ENCODE measurements at regions not wholly inside any gene's neighbourhood (a gene's known extent, or its start where the extent isn't known, plus 50 kb on each side); places are given as distances from the start of the nearest gene placed in this dataset.

GRCh38 chr5:2904956-2905355 lies 153.5 kb upstream of the IRX2 start:
- peaks cover 4% of the 10 kb centered on the region; the same call in 1 of the 3 replicates for H3K4me1 Mint-ChIP-seq
- H3K27ac Mint-ChIP-seq = no peak overlapping the region
- no peak for DNase-seq (ENCODE audit: low spot score)
- Histone ChIP-seq H2AFZ (no peak overlapping the region), H3K36me3 (ENCODE audit: insufficient read depth) (no peaks in the 10 kb centered on the region), H3K27ac (ENCODE audit: low read depth) (no peak overlapping the region), H3K4me1 (ENCODE audit: insufficient read depth) (no peaks in the 10 kb centered on the region), H3K9me2 (ENCODE audit: insufficient read depth) (no peaks in the 10 kb centered on the region), H3K79me2 (replicated peaks; ENCODE audit: insufficient read depth) (no peaks in the 10 kb centered on the region), H4K20me1 (replicated peaks; ENCODE audit: insufficient read depth) (no peaks in the 10 kb centered on the region), H3K4me3 (no peak overlapping the region), H3F3A (replicated peaks; ENCODE audit: low read depth) (no peaks in the 10 kb centered on the region), H3K27me3 (ENCODE audit: insufficient read depth) (no peaks in the 10 kb centered on the region), H3K4me2 (no peak overlapping the region)
- no peak for TF ChIP-seq EZH2phosphoT487 (IDR thresholded peaks at IDR 0.05; ENCODE audit: unreplicated experiment)
- TF ChIP-seq EZH2 (IDR thresholded peaks at IDR 0.05; ENCODE audit: low read depth, unreplicated experiment) = no peak
- no peak for TF ChIP-seq CREB1 (CRISPR knock-in tag; IDR thresholded peaks at IDR 0.05; ENCODE audit: low read depth)
- no peak for TF ChIP-seq REST (IDR thresholded peaks at IDR 0.05; ENCODE audit: unreplicated experiment)
- TF ChIP-seq ZNF331 (CRISPR knock-in tag; IDR thresholded peaks at IDR 0.05; ENCODE audit: low read depth) = no peak
- no peak for TF ChIP-seq NANOG (IDR thresholded peaks at IDR 0.05; ENCODE audit: borderline replicate concordance)
- no peak for TF ChIP-seq STAT1 (IDR thresholded peaks at IDR 0.05; ENCODE audit: unreplicated experiment)
- TF ChIP-seq, protein P1, sequence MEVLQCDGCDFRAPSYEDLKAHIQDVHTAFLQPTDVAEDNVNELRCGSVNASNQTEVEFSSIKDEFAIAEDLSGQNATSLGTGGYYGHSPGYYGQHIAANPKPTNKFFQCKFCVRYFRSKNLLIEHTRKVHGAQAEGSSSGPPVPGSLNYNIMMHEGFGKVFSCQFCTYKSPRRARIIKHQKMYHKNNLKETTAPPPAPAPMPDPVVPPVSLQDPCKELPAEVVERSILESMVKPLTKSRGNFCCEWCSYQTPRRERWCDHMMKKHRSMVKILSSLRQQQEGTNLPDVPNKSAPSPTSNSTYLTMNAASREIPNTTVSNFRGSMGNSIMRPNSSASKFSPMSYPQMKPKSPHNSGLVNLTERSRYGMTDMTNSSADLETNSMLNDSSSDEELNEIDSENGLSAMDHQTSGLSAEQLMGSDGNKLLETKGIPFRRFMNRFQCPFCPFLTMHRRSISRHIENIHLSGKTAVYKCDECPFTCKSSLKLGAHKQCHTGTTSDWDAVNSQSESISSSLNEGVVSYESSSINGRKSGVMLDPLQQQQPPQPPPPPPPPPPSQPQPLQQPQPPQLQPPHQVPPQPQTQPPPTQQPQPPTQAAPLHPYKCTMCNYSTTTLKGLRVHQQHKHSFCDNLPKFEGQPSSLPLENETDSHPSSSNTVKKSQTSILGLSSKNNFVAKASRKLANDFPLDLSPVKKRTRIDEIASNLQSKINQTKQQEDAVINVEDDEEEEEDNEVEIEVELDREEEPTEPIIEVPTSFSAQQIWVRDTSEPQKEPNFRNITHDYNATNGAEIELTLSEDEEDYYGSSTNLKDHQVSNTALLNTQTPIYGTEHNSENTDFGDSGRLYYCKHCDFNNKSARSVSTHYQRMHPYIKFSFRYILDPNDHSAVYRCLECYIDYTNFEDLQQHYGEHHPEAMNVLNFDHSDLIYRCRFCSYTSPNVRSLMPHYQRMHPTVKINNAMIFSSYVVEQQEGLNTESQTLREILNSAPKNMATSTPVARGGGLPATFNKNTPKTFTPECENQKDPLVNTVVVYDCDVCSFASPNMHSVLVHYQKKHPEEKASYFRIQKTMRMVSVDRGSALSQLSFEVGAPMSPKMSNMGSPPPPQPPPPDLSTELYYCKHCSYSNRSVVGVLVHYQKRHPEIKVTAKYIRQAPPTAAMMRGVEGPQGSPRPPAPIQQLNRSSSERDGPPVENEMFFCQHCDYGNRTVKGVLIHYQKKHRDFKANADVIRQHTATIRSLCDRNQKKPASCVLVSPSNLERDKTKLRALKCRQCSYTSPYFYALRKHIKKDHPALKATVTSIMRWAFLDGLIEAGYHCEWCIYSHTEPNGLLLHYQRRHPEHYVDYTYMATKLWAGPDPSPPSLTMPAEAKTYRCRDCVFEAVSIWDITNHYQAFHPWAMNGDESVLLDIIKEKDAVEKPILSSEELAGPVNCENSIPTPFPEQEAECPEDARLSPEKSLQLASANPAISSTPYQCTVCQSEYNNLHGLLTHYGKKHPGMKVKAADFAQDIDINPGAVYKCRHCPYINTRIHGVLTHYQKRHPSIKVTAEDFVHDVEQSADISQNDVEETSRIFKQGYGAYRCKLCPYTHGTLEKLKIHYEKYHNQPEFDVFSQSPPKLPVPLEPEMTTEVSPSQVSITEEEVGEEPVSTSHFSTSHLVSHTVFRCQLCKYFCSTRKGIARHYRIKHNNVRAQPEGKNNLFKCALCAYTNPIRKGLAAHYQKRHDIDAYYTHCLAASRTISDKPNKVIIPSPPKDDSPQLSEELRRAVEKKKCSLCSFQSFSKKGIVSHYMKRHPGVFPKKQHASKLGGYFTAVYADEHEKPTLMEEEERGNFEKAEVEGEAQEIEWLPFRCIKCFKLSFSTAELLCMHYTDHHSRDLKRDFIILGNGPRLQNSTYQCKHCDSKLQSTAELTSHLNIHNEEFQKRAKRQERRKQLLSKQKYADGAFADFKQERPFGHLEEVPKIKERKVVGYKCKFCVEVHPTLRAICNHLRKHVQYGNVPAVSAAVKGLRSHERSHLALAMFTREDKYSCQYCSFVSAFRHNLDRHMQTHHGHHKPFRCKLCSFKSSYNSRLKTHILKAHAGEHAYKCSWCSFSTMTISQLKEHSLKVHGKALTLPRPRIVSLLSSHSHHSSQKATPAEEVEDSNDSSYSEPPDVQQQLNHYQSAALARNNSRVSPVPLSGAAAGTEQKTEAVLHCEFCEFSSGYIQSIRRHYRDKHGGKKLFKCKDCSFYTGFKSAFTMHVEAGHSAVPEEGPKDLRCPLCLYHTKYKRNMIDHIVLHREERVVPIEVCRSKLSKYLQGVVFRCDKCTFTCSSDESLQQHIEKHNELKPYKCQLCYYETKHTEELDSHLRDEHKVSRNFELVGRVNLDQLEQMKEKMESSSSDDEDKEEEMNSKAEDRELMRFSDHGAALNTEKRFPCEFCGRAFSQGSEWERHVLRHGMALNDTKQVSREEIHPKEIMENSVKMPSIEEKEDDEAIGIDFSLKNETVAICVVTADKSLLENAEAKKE (CRISPR knock-in tag; IDR thresholded peaks at IDR 0.05) = no peak
- TF ChIP-seq POLR2AphosphoS5 (IDR thresholded peaks at IDR 0.05; ENCODE audit: low read depth) = no peak
- no peak for TF ChIP-seq CTCF (conservative IDR thresholded peaks at IDR 0.05; ENCODE audit: low read depth in 2 of 2)
- TF ChIP-seq JUNB (IDR thresholded peaks at IDR 0.05; ENCODE audit: unreplicated experiment) = no peak
- TF ChIP-seq ETS1 (IDR thresholded peaks at IDR 0.05) = no peak
- TF ChIP-seq ZNF114 (CRISPR knock-in tag; IDR thresholded peaks at IDR 0.05) = no peak
- H3K36me3 Mint-ChIP-seq (ENCODE audit: low read depth) = no peaks in the 10 kb centered on the region
- H3K27me3 Mint-ChIP-seq (ENCODE audit: insufficient read depth, low read depth, poor library complexity) = peaks cover 11% of the 10 kb centered on the region
- H3K9me3 Mint-ChIP-seq = no peaks in the 10 kb centered on the region; the same call in 2 of the 3 replicates
- no peak for ATAC-seq
- no peak overlapping the region for H3K4me3 Mint-ChIP-seq
